ENCODE measurements at regions not wholly inside any gene's neighbourhood (a gene's known extent, or its start where the extent isn't known, plus 50 kb on each side); places are given as distances from the start of the nearest gene placed in this dataset.
A peak's percentile ranks its signal among the peaks of the same experiment; 100 is the strongest.

DNA sequence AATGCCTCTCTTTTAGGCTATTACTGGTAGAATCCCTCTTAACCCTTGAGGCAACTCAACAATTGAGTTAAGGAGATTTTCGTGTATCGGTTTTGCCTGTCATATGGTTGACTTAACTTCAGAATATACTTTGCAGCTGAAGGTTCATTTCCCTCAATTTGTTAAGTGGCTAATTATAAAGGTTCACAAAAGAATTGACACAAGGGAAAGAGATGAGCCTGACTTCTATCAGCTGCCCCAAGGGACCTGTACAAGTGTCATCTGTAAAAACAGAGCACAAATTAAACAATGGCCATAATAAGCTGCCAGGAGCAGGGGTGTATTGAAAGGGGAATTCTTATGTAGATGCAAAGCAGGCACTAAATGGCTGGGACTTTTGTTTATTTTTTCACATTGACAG, 334.8 kb upstream of the OBI1 start:
- H3K4me3 Mint-ChIP-seq, result no peak overlapping the region
- DNase-seq (ENCODE audit: low spot score), result no peak
- no peaks in the 10 kb centered on the region for H3K36me3 Mint-ChIP-seq (ENCODE audit: low read depth)
- peaks cover 8% of the 10 kb centered on the region for H3K27me3 Mint-ChIP-seq (ENCODE audit: insufficient read depth)
- no peaks in the 10 kb centered on the region for H3K9me3 Mint-ChIP-seq
- no peak overlapping the region for H3K27ac Mint-ChIP-seq
- no peaks in the 10 kb centered on the region for H3K4me1 Mint-ChIP-seq (ENCODE audit: low read depth)
- intact Hi-C loops (cut with micrococcal nuclease), result no loop called here

DNA sequence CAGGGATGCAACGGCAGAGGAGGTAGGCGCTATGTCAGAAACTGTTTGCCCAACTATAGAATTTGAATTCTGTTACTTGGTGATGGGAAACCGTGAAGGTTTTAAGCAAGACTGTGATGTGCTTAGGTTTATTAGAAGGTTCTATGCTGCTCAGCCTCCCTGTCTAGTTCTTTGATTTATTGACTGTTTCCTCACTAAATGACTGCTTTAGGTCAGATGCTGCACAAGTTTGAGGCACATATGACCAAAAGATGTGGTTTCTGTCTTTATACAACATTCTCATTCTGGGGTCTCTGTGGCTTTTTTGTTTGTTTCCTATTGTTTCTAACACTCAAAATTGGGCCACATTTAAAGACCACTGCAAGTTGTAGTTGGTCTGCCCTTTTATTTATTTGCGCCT, 323.0 kb upstream of the OBI1 start:
- H3K27me3 Mint-ChIP-seq (ENCODE audit: insufficient read depth), result peaks cover 9% of the 10 kb centered on the region
- no peaks in the 10 kb centered on the region for H3K4me1 Mint-ChIP-seq (ENCODE audit: low read depth)
- H3K36me3 Mint-ChIP-seq (ENCODE audit: low read depth), result no peaks in the 10 kb centered on the region
- H3K4me3 Mint-ChIP-seq, result no peak overlapping the region
- intact Hi-C loops (cut with micrococcal nuclease), result no loop called here
- no peak overlapping the region for H3K27ac Mint-ChIP-seq
- no peak for DNase-seq (ENCODE audit: low spot score)
- H3K9me3 Mint-ChIP-seq, result no peaks in the 10 kb centered on the region

DNA sequence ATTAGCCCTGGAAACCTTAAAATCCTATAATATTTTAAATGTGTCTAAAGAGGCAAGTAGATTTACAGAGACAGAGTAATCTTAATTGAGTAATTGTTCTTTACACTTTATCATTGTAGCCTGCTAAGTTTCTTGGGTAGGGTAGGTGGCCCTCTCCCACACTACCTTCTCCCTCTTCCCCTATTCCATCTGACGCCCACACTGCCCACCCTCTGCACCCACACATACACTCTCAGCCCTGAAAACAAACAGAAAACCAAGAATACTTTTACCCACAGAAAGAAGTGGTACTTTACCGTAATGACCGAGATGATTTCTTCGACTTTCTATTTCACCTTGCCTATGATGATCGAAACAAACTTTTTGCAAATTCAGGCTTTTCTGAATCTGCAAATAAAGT, 320.4 kb upstream of the OBI1 start:
- DNase-seq (ENCODE audit: low spot score), result no peak
- no peaks in the 10 kb centered on the region for H3K9me3 Mint-ChIP-seq
- no peak overlapping the region for H3K4me3 Mint-ChIP-seq
- H3K27ac Mint-ChIP-seq, result no peak overlapping the region
- intact Hi-C loops (cut with micrococcal nuclease), result loop anchor here (5.0 kb wide), 2 partner anchors 268 to 377 kb away; partner anchors contain the start of gene POU4F1
- H3K36me3 Mint-ChIP-seq (ENCODE audit: low read depth), result no peaks in the 10 kb centered on the region
- peaks cover 12% of the 10 kb centered on the region for H3K27me3 Mint-ChIP-seq (ENCODE audit: insufficient read depth)
- H3K4me1 Mint-ChIP-seq (ENCODE audit: low read depth), result no peaks in the 10 kb centered on the region

DNA sequence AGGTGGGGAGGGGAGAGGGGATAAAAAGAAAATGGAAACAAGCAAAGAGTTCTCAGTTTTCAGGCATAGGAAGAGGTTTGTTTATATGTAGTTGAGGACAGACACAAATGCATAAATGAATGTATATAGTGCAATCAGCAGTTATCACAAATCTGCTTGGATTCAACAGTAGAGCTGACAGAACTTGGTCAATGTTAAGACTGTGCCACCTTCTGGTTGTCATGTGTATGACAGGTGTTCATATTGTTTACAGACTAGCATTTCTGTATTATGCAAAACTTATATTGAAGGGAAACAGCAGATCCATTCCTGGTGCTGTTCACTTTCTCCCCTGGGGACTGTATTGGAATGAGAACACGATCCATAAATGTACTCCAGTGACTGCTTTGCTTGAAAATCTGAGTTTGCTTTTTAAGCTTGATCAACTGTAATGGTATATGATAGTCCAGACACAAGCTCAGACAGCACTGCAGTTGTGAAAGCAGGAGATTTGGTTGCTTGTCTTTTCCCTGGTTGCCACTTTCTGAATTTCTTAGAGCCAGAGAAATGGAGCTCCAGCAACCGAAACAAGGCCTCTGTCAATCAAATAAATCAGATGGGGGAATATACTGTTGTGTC, 319.5 kb upstream of the OBI1 start:
- Mint-ChIP-seq H3K27me3 (ENCODE audit: insufficient read depth) (peaks cover 12% of the 10 kb centered on the region), H3K4me3 (no peak overlapping the region), H3K36me3 (ENCODE audit: low read depth) (no peaks in the 10 kb centered on the region), H3K9me3 (no peaks in the 10 kb centered on the region), H3K4me1 (ENCODE audit: low read depth) (no peaks in the 10 kb centered on the region), H3K27ac (no peak overlapping the region)
- intact Hi-C loops (cut with micrococcal nuclease), result loop anchor here (1.0 to 5.0 kb wide), 4 partner anchors 269 to 841 kb away; partner anchors contain the start of gene POU4F1
- DNase-seq (ENCODE audit: low spot score), result peak; percentile 4

DNA sequence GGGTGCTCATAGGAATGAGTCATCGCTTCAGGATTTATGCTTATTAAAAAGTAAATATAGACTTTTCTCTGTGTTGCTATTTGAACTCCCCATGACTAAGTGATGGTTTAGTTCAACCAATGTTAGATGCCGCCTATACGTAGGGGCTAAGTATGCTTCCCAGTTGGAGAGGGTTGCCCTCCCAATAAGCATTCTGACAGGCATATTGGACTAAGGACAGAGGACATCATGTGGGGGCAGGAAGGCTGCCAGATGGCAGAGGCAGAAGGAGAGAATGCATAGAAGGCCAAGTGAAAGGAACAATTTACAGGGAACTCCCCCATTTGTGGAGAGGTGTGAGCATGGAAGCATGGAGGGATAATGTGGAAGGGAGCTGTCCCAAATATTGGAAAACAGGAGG, 318.4 kb upstream of the OBI1 start:
- intact Hi-C loops (cut with micrococcal nuclease), result loop anchor here (5.0 kb wide), 2 partner anchors 270 to 375 kb away; partner anchors contain the start of gene POU4F1
- Mint-ChIP-seq H3K27ac (no peak overlapping the region), H3K9me3 (no peaks in the 10 kb centered on the region), H3K4me1 (ENCODE audit: low read depth) (no peaks in the 10 kb centered on the region), H3K27me3 (ENCODE audit: insufficient read depth) (peaks cover 9% of the 10 kb centered on the region), H3K36me3 (ENCODE audit: low read depth) (no peaks in the 10 kb centered on the region), H3K4me3 (no peak overlapping the region)
- DNase-seq (ENCODE audit: low spot score), result no peak

DNA sequence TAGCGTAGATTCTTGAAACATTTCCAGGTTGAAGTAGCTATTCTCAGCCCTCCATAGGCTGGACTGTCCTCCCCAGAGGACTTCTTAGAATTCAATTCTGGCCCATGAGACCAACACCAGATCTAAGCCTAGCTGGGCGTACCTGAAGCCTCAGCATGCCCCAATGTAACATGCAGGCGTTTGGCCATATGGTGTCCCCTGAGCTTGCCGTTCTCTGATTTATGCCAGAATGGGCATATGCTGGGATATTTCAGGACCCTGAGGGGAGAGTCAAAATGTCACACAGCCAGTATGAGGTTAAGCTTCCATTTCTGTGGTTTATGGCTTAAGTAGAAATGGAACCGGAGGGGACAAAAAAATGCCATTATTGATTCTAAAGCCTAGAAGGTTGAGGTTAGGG, 317.7 kb upstream of the OBI1 start:
- no peak overlapping the region for H3K27ac Mint-ChIP-seq
- no peaks in the 10 kb centered on the region for H3K9me3 Mint-ChIP-seq
- H3K36me3 Mint-ChIP-seq (ENCODE audit: low read depth), result no peaks in the 10 kb centered on the region
- H3K27me3 Mint-ChIP-seq (ENCODE audit: insufficient read depth), result peaks cover 9% of the 10 kb centered on the region
- no peaks in the 10 kb centered on the region for H3K4me1 Mint-ChIP-seq (ENCODE audit: low read depth)
- intact Hi-C loops (cut with micrococcal nuclease), result loop anchor here (5.0 kb wide), 2 partner anchors 271 to 374 kb away; partner anchors contain the start of gene POU4F1
- DNase-seq (ENCODE audit: low spot score), result no peak
- H3K4me3 Mint-ChIP-seq, result no peak overlapping the region

DNA sequence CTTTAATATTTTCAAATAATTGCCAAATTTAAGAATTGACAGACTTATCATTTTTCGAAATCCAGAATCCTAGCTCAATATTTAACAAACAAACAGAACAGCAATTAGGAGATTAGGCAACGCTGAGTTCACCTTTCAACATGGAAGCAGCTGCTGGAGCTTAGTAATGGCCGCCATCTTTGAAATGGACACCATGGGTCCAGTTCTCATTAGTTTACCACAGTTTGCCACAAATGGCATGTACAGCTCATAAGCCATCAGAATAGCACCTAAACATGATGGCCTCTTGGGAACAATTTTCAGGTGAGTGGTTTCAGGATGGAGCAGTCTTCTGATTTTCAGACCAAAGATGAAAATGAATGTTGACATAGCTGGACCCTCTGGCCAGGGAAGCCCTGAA, 313.6 kb upstream of the OBI1 start:
- Mint-ChIP-seq H3K27ac (no peak overlapping the region), H3K27me3 (ENCODE audit: insufficient read depth) (peaks cover 3% of the 10 kb centered on the region)
- DNase-seq (ENCODE audit: low spot score), result no peak

DNA sequence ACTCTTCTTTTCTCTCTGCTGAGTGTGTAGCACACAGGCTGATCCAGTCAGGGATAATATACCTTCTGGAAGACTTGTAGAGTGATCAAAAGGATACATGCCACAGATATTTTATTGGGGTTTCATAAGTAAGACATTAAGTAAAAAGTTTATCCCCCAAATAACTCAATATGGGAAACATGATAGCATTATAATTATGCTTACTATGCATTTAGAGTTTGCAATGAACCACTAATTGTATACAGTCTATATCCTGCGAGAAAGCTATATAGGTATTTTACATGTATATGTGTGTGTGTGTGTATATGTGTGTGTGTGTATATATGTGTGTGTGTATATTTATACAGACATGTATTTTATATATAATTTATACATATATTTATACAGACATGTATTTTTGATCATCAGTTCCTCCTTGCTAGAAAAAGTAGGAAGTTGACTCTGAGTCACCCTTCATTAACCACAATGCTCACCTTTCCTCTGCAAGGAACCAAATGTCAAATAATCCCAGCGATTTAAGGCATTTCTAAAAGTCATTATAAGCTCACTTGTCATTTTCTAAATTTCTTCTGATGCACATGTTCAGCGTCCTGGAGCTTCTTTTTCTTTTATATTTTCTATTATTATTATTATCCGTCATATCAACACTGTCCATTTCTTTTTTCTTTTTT, 312.5 kb upstream of the OBI1 start:
- DNase-seq (ENCODE audit: low spot score), result no peak
- peaks cover 3% of the 10 kb centered on the region for H3K27me3 Mint-ChIP-seq (ENCODE audit: insufficient read depth)
- no peak overlapping the region for H3K4me3 Mint-ChIP-seq
- H3K9me3 Mint-ChIP-seq, result no peaks in the 10 kb centered on the region
- H3K27ac Mint-ChIP-seq, result no peak overlapping the region
- no peaks in the 10 kb centered on the region for H3K36me3 Mint-ChIP-seq (ENCODE audit: low read depth)
- intact Hi-C loops (cut with micrococcal nuclease), result no loop called here
- H3K4me1 Mint-ChIP-seq (ENCODE audit: low read depth), result no peaks in the 10 kb centered on the region

More for the DNA sequence above, 313.6 kb upstream of the OBI1 start:
- intact Hi-C loops (cut with micrococcal nuclease), result no loop called here
- Mint-ChIP-seq H3K4me1 (ENCODE audit: low read depth) (no peaks in the 10 kb centered on the region), H3K36me3 (ENCODE audit: low read depth) (no peaks in the 10 kb centered on the region), H3K9me3 (no peaks in the 10 kb centered on the region), H3K4me3 (no peak overlapping the region)

DNA sequence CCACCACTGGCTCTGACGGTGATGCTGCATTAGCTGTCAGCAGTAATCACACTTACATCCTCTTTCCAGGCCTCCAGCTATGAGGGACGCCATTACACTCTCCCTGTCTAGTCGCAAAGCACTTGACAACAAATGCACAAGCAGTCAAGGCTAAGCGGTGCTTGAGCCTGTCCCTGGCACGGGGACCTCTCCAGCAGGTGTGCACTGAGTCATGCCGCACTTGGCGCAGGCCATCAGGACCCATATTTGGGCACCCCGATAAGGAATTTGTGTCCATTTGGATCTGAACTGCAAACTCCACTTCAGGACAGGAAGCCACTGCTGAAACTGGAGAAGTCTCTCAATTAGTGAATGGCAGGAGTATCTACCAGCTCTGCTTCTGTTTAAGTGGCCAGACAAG, 301.9 kb upstream of the OBI1 start:
- Mint-ChIP-seq H3K4me3 (no peak overlapping the region), H3K27me3 (ENCODE audit: insufficient read depth) (peaks cover 2% of the 10 kb centered on the region), H3K27ac (no peak overlapping the region), H3K9me3 (no peaks in the 10 kb centered on the region), H3K4me1 (ENCODE audit: low read depth) (no peaks in the 10 kb centered on the region), H3K36me3 (ENCODE audit: low read depth) (no peaks in the 10 kb centered on the region)
- no peak for DNase-seq (ENCODE audit: low spot score)
- intact Hi-C loops (cut with micrococcal nuclease), result no loop called here

DNA sequence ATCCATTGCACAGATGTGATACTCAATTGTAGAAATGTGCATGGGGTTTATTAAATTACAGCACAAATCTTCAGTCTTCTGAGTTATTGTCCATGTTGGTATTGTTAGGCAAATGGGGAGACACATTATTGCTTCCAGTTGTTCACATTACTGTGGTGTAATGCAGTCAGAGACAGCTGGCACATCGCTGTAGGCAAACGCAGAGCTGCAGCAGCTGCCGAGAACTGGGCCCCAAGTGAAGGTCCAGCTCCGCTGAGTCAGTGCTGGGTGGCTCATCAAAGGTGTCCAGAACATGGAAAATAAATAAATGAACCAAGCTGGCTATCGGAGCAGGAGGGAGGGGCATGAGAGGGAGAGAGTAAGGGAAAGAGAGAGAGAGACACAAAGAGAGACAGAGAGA, 299.1 kb upstream of the OBI1 start:
- H3K4me1 Mint-ChIP-seq (ENCODE audit: low read depth), result no peaks in the 10 kb centered on the region
- intact Hi-C loops (cut with micrococcal nuclease), result no loop called here
- DNase-seq (ENCODE audit: low spot score), result no peak
- H3K36me3 Mint-ChIP-seq (ENCODE audit: low read depth), result no peaks in the 10 kb centered on the region
- peaks cover 2% of the 10 kb centered on the region for H3K27me3 Mint-ChIP-seq (ENCODE audit: insufficient read depth)
- no peak overlapping the region for H3K27ac Mint-ChIP-seq
- H3K9me3 Mint-ChIP-seq, result no peaks in the 10 kb centered on the region
- H3K4me3 Mint-ChIP-seq, result no peak overlapping the region

DNA sequence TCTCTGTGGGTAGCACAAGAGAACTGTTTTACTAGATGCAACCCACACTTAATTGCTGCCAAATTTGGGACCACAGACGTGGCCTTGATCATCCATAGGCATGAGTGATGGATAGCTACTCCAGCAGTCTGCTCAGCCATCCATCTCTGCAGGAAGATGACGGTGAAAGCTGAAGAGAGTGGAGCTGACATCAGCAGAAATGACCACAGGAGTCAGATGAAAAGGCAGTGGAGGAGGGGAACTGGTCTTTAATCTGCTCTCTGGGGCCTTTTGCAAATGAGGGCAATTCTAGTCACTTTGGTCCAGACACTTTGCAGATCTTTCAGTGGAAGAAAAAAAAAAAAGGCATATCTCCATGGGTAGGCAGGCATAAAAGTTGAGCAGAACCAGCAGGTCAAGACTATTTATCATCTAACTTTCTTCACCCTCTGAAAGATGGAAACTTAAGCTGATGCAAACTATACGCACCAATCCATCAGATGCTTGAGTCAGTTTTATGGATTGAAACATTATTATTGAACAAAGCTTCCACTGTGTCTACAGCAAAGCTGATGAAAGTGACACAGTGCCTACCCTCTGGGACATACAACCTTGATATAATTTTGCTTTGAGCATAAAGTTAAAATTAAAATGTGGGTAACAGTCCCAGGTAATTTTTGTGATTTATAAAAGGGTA, 281.6 kb upstream of the OBI1 start:
- no peaks in the 10 kb centered on the region for H3K9me3 Mint-ChIP-seq
- H3K27me3 Mint-ChIP-seq (ENCODE audit: insufficient read depth), result peaks cover 2% of the 10 kb centered on the region
- no peaks in the 10 kb centered on the region for H3K36me3 Mint-ChIP-seq (ENCODE audit: low read depth)
- no peak for DNase-seq (ENCODE audit: low spot score)
- H3K4me1 Mint-ChIP-seq (ENCODE audit: low read depth), result no peaks in the 10 kb centered on the region
- no peak overlapping the region for H3K4me3 Mint-ChIP-seq
- intact Hi-C loops (cut with micrococcal nuclease), result no loop called here
- no peak overlapping the region for H3K27ac Mint-ChIP-seq

DNA sequence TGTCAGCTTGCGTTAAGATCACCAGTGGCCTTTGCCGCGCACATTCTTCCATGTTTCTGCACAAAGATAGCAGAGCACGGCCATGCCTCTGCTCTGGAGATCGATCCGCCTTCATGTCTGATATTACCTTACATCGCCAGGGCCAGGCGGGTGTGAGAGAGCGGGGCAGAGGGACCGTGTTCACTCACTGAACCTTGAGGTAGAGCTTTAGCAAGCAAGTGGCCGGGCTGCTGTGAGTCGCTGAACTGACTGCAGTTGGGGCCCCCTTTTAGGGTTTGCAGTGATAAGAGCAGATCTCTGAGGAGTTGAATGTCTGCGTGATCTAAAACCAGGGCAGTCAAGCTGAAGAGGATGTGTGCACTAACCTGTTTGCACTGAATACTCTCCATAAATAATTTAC, 275.4 kb upstream of the OBI1 start:
- H3K27me3 Mint-ChIP-seq (ENCODE audit: insufficient read depth), result no peaks in the 10 kb centered on the region
- no peaks in the 10 kb centered on the region for H3K36me3 Mint-ChIP-seq (ENCODE audit: low read depth)
- DNase-seq (ENCODE audit: low spot score), result no peak
- H3K4me3 Mint-ChIP-seq, result no peak overlapping the region
- H3K4me1 Mint-ChIP-seq (ENCODE audit: low read depth), result no peaks in the 10 kb centered on the region
- H3K9me3 Mint-ChIP-seq, result no peaks in the 10 kb centered on the region
- no peak overlapping the region for H3K27ac Mint-ChIP-seq
- intact Hi-C loops (cut with micrococcal nuclease), result no loop called here

DNA sequence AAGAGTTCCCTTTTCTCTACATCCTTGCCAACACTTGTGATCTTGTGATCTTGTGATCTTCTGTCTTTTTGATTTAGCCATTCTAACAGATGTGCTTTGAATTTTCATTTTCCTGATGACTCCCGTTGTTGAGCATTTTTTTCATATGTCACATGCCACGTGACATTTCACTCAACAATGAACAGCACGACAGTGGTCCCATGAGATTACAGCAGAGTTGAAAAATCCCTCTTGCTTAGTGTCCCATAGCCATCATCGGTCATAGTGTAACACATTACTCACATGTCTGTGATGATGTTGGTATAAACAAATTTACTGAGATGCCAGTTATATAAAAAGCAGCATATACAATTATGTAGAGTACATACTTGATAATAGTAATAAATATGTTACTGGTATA, 256.1 kb upstream of the OBI1 start:
- no peaks in the 10 kb centered on the region for H3K36me3 Mint-ChIP-seq (ENCODE audit: low read depth)
- H3K4me1 Mint-ChIP-seq (ENCODE audit: low read depth), result no peaks in the 10 kb centered on the region
- intact Hi-C loops (cut with micrococcal nuclease), result no loop called here
- no peaks in the 10 kb centered on the region for H3K27me3 Mint-ChIP-seq (ENCODE audit: insufficient read depth)
- DNase-seq (ENCODE audit: low spot score), result no peak
- no peak overlapping the region for H3K4me3 Mint-ChIP-seq
- H3K9me3 Mint-ChIP-seq, result no peaks in the 10 kb centered on the region
- H3K27ac Mint-ChIP-seq, result no peak overlapping the region
